Panc1 (cell line): ENCODE measurements at regions not wholly inside any gene's neighbourhood (a gene's known extent, or its start where the extent isn't known, plus 50 kb on each side); places are given as distances from the start of the nearest gene placed in this dataset.

Experiments
- ATAC-seq: fragments of 200-7000 bp; cut with Tn5 transposase; 2 replicates; pipeline ENCODE4 v1.9.1; 2020; ENCODE audit warnings: mild to moderate bottlenecking, moderate library complexity
- BruUV-seq: library from RNA; stranded (reverse); fragments of 400-500 nt; replicated peaks from 2 replicates; lab custom pipeline; 2021; lab: Mats Ljungman, UMichigan
- CTCF ChIA-PET: fragments of 300-600 bp; sonication (Branson Sonifier 250); formaldehyde crosslinking; loops from one replicate; lab custom pipeline; 2022; ENCODE audit warnings: antibody characterized with exemption; lab: Charles Lee
- POLR2A ChIA-PET: fragments of 300-600 bp; sonication (Branson Sonifier 250); formaldehyde crosslinking; loops from one replicate; lab custom pipeline; 2022; ENCODE audit warnings: antibody characterized with exemption; lab: Charles Lee
- DNase-seq: peaks from one replicate; pipeline ENCODE4 v3.0.0-alpha.2; 2010; ENCODE audit warnings: low read depth, low spot score
- H3K27ac ChIP-seq: 2 replicates; pipeline ENCODE4 v1.5.1; 2011; ENCODE audit warnings: mild to moderate bottlenecking, low read length, inconsistent platforms
- H3K27me3 ChIP-seq: fragments of 200-500 bp; sonication (Bioruptor generic); 2 replicates; pipeline ENCODE4 v1.6.0; 2014; ENCODE audit warnings: low read length, inconsistent platforms; ENCODE audit not compliant: control insufficient read depth, insufficient read depth
- H3K36me3 ChIP-seq: fragments of 200-500 bp; sonication (Bioruptor generic); 2 replicates; pipeline ENCODE4 v1.5.1; 2014; ENCODE audit warnings: inconsistent platforms, mild to moderate bottlenecking, low read length, moderate library complexity; ENCODE audit not compliant: control insufficient read depth, insufficient read depth
- H3K4me1 ChIP-seq: 2 replicates; pipeline ENCODE4 v1.5.1; 2011; ENCODE audit warnings: inconsistent platforms, mild to moderate bottlenecking, low read length, moderate library complexity; ENCODE audit not compliant: control insufficient read depth, insufficient read depth
- H3K4me3 ChIP-seq, 2 experiments: 2 replicates each; pipeline ENCODE4 v1.5.1; 2011 to 2012; ENCODE audit warnings: low read depth in 2 of 2, low read length in 2 of 2, mild to moderate bottlenecking in 2 of 2, inconsistent platforms in 1 of 2, moderate library complexity in 1 of 2
- H3K9me3 ChIP-seq: fragments of 200-500 bp; sonication (Bioruptor generic); 2 replicates; pipeline ENCODE4 v1.5.1; 2014; ENCODE audit warnings: low read depth, mild to moderate bottlenecking, inconsistent platforms, low read length, moderate library complexity; ENCODE audit not compliant: control insufficient read depth, insufficient read depth
- POLR2AphosphoS5 ChIP-seq: IDR thresholded peaks from 2 replicates; pipeline ENCODE4 v1.6.1; 2012; ENCODE audit warnings: mild to moderate bottlenecking, low read depth, low read length, moderate library complexity
- SIN3A ChIP-seq: IDR thresholded peaks from 2 replicates; pipeline ENCODE4 v1.6.1; 2012; ENCODE audit warnings: low read depth, mild to moderate bottlenecking, low read length, moderate library complexity, borderline replicate concordance; ENCODE audit not compliant: insufficient read depth
- TCF7L2 ChIP-seq: IDR thresholded peaks from 2 replicates; pipeline ENCODE4 v1.6.1; 2011; ENCODE audit warnings: mild to moderate bottlenecking, low read depth, low read length, inconsistent platforms
- in situ Hi-C: cut with HindIII; loops from 2 replicates; pipeline ENCODE4 v1.10.0; 2016; ENCODE audit warnings: low sequenced_read_pairs, low pct_unique_long_range_greater_than_20kb
- intact Hi-C: fragments of 100-400 bp; cut with micrococcal nuclease; formaldehyde crosslinking; loops from one replicate; pipeline ENCODE4 v1.10.0; 2022; ENCODE audit not compliant: unreplicated experiment
- TF ChIP-seq, protein P1 (sequence below): fragments of 450-650 bp; IDR thresholded peaks from 2 replicates; pipeline ENCODE4 v1.5.1; 2017; ENCODE audit warnings: mild to moderate bottlenecking
- TF ChIP-seq, protein P2 (sequence below), 2 experiments: IDR thresholded peaks; 2 replicates each; pipeline ENCODE4 v1.6.1; 2011 to 2012; ENCODE audit warnings: low read depth in 2 of 2, control low read depth in 1 of 2, low read length in 1 of 2, mild to moderate bottlenecking in 1 of 2, moderate library complexity in 1 of 2; ENCODE audit not compliant: insufficient read depth in 1 of 2

DNA sequence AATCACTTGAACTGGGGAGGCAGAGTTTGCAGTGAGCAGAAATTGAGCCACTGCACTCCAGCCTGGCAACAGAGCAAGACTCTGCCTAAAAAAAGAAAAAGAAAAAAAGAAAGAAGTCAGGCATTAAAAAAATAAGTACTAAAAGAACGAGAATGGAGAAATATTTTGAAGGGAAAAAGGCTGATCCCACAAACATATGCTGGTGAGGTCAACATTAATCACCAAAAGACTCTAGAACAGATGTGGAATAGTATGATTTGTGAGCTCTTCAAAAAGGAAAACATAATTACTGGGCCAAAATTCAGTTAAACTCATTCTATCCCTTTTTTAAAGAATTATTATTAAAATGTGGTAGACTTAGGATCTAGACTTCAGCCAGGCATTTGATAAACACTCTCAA is 61.2 kb upstream of the NRSN1 start:
- intact Hi-C loops = loop anchor here (2.0 to 5.0 kb wide), 2 partner anchors 142 to 210 kb away; no protein-coding TSS in a partner anchor
- no TSS peak for BruUV-seq
- H3K27me3 ChIP-seq = no peaks in the 10 kb centered on the region
- no peaks in the 10 kb centered on the region for H3K36me3 ChIP-seq
- CTCF ChIA-PET = no interaction called here
- ATAC-seq (no peak), DNase-seq (no peak)
- POLR2A ChIA-PET = no interaction called here
- H3K4me3 ChIP-seq = no peak overlapping the region
- H3K9me3 ChIP-seq = no peaks in the 10 kb centered on the region
- H3K27ac ChIP-seq = no peak overlapping the region
- in situ Hi-C loops = no loop called here
- TF ChIP-seq SIN3A = no peak
- TF ChIP-seq TCF7L2 = no peak
- H3K4me1 ChIP-seq = no peaks in the 10 kb centered on the region

DNA sequence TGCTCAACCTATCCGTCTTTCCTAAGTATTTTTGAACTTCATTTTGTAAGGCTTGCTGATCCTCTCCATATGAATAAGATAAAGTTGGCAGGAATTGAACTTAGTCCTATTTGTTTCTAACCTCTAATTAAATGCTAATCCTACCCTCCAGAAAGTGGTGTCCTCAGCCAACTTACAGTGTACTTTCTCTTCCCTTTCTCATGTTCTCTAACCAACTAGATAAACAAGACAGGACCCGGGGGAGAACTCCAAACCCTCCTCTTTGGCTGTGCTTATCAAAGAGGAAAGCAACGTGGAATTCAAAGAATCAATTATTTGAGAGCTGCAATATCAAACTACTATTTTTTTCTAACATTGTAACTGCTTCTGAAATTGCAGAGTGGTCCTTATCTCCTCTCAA is 56.5 kb upstream of the NRSN1 start:
- in situ Hi-C loops = no loop called here

More for the DNA sequence above, 56.5 kb upstream of the NRSN1 start:
- Histone ChIP-seq H3K27me3 (no peaks in the 10 kb centered on the region), H3K36me3 (no peaks in the 10 kb centered on the region), H3K27ac (no peak overlapping the region), H3K9me3 (no peaks in the 10 kb centered on the region), H3K4me1 (no peaks in the 10 kb centered on the region), H3K4me3 (no peak overlapping the region)
- CTCF ChIA-PET = no interaction called here
- POLR2A ChIA-PET = no interaction called here
- ATAC-seq (no peak), DNase-seq (no peak)
- no TSS peak for BruUV-seq
- intact Hi-C loops = no loop called here
- TF ChIP-seq SIN3A (no peak), POLR2AphosphoS5 (no peak), TCF7L2 (no peak)
- TF ChIP-seq, protein P1, sequence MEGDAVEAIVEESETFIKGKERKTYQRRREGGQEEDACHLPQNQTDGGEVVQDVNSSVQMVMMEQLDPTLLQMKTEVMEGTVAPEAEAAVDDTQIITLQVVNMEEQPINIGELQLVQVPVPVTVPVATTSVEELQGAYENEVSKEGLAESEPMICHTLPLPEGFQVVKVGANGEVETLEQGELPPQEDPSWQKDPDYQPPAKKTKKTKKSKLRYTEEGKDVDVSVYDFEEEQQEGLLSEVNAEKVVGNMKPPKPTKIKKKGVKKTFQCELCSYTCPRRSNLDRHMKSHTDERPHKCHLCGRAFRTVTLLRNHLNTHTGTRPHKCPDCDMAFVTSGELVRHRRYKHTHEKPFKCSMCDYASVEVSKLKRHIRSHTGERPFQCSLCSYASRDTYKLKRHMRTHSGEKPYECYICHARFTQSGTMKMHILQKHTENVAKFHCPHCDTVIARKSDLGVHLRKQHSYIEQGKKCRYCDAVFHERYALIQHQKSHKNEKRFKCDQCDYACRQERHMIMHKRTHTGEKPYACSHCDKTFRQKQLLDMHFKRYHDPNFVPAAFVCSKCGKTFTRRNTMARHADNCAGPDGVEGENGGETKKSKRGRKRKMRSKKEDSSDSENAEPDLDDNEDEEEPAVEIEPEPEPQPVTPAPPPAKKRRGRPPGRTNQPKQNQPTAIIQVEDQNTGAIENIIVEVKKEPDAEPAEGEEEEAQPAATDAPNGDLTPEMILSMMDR = no peak
- TF ChIP-seq, protein P2, sequence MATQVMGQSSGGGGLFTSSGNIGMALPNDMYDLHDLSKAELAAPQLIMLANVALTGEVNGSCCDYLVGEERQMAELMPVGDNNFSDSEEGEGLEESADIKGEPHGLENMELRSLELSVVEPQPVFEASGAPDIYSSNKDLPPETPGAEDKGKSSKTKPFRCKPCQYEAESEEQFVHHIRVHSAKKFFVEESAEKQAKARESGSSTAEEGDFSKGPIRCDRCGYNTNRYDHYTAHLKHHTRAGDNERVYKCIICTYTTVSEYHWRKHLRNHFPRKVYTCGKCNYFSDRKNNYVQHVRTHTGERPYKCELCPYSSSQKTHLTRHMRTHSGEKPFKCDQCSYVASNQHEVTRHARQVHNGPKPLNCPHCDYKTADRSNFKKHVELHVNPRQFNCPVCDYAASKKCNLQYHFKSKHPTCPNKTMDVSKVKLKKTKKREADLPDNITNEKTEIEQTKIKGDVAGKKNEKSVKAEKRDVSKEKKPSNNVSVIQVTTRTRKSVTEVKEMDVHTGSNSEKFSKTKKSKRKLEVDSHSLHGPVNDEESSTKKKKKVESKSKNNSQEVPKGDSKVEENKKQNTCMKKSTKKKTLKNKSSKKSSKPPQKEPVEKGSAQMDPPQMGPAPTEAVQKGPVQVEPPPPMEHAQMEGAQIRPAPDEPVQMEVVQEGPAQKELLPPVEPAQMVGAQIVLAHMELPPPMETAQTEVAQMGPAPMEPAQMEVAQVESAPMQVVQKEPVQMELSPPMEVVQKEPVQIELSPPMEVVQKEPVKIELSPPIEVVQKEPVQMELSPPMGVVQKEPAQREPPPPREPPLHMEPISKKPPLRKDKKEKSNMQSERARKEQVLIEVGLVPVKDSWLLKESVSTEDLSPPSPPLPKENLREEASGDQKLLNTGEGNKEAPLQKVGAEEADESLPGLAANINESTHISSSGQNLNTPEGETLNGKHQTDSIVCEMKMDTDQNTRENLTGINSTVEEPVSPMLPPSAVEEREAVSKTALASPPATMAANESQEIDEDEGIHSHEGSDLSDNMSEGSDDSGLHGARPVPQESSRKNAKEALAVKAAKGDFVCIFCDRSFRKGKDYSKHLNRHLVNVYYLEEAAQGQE (IDR thresholded peaks at IDR 0.05; ENCODE audit: insufficient read depth in 1 of 2, low read depth in 2 of 2, low read length in 1 of 2) = no peak
